CD4-positive, CD25-positive, alpha-beta regulatory T cell (primary cell): ENCODE measurements at regions not wholly inside any gene's neighbourhood (a gene's known extent, or its start where the extent isn't known, plus 50 kb on each side); places are given as distances from the start of the nearest gene placed in this dataset.

Source experiments
- ATAC-seq, 2 donors: fragments of 150-1000 bp; cut with Tn5 transposase; one replicate each; pipeline ENCODE4 v1.10.0; 2021; ENCODE audit warnings: low read depth in 2 of 2, moderate number of reproducible peaks in 2 of 2, moderate library complexity in 1 of 2
- DNase-seq, 3 donors: peaks; one replicate each; pipeline versions ENCODE4 v3.0.0 to v3.0.0-alpha.2; 2012 to 2022; ENCODE audit warnings: mixed read lengths in 1 of 3
- H3K27ac ChIP-seq: one replicate; pipeline ENCODE4 v1.7.0; 2013; ENCODE audit warnings: mild to moderate bottlenecking, low read length; ENCODE audit not compliant: insufficient read depth, poor library complexity, severe bottlenecking
- H3K27me3 ChIP-seq: one replicate; pipeline ENCODE4 v1.7.0; 2013; ENCODE audit warnings: low read length; ENCODE audit not compliant: control insufficient read depth, insufficient read depth
- H3K36me3 ChIP-seq: one replicate; pipeline ENCODE4 v1.7.0; 2013; ENCODE audit warnings: mild to moderate bottlenecking, low read length, moderate library complexity; ENCODE audit not compliant: control insufficient read depth, insufficient read depth
- H3K4me1 ChIP-seq: 2 replicates; pipeline ENCODE4 v1.7.0; 2013; ENCODE audit warnings: mild to moderate bottlenecking, low read length; ENCODE audit not compliant: insufficient read depth, control insufficient read depth, poor library complexity, severe bottlenecking
- H3K4me3 ChIP-seq: one replicate; pipeline ENCODE4 v1.7.0; 2013; ENCODE audit warnings: low read depth, mild to moderate bottlenecking, low read length, moderate library complexity
- H3K9me3 ChIP-seq, 2 experiments: 1 replicate in 1 of 2; 2 replicates in 1 of 2; pipeline ENCODE4 v1.7.0; 2013; ENCODE audit warnings: low read length in 2 of 2, mild to moderate bottlenecking in 1 of 2, moderate library complexity in 1 of 2; ENCODE audit not compliant: control insufficient read depth in 2 of 2
- H3K27ac Mint-ChIP-seq, 3 donors: one replicate each; pipeline ENCODE4 v1.8.0; 2020 to 2022; ENCODE audit warnings: mild to moderate bottlenecking in 3 of 3, mixed read lengths in 3 of 3, moderate library complexity in 2 of 3
- H3K27me3 Mint-ChIP-seq: one replicate; pipeline ENCODE4 v1.8.0; 2022; ENCODE audit warnings: mild to moderate bottlenecking, mixed read lengths
- H3K36me3 Mint-ChIP-seq: one replicate; pipeline ENCODE4 v1.8.0; 2020; ENCODE audit warnings: mixed read lengths
- H3K4me1 Mint-ChIP-seq, 4 donors: one replicate each; pipeline ENCODE4 v1.8.0; 2020 to 2022; ENCODE audit warnings: mixed read lengths in 4 of 4, mild to moderate bottlenecking in 1 of 4
- H3K4me3 Mint-ChIP-seq, 4 donors: one replicate each; pipeline ENCODE4 v1.8.0; 2020 to 2022; ENCODE audit warnings: mild to moderate bottlenecking in 4 of 4, mixed read lengths in 4 of 4, moderate library complexity in 3 of 4
- H3K9me3 Mint-ChIP-seq, 7 donors: one replicate each; pipeline ENCODE4 v1.8.0; 2020 to 2022; ENCODE audit warnings: mixed read lengths in 7 of 7, mild to moderate bottlenecking in 3 of 7, moderate library complexity in 2 of 7

DNA sequence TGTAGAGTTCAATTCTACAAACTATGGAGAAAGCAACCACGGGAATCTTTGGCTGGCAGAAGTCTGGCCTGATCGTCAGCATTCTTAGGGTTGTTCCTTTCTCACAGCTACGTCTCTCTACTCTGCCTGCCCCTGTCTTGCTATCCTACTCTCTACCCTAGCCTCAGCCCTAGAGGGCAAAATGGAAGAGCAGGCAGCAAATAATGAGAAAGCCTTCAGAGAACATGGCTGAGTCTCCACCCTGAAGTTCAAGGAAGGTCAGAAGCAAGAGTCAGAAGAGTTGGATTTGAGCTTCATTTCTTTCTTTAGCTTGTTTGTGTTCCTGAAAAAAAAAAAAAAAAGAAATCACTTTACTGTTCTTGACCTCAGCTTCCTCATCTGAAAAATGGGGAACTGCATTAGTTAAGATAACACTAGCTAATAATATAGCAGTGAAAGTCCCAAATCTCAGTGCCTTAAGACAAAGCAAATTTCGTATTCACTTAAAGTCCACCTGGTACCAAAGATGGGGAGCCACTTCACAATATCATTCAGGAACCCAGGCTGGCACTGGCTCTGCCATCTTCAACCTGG is 50.2 kb upstream of the CCND2 start:
- no peak overlapping the region for H3K4me3 ChIP-seq
- H3K9me3 Mint-ChIP-seq = no peaks in the 10 kb centered on the region
- peaks cover 5% of the 10 kb centered on the region for H3K27me3 ChIP-seq
- ATAC-seq = no peak
- no peak for DNase-seq
- H3K4me1 ChIP-seq = peaks cover 8% of the 10 kb centered on the region
- H3K4me3 Mint-ChIP-seq = no peak overlapping the region
- H3K27ac ChIP-seq = no peak overlapping the region
- H3K4me1 Mint-ChIP-seq = peaks cover 3 to 14% (median 10%) of the 10 kb centered on the region in 4 donors
- no peaks in the 10 kb centered on the region for H3K36me3 Mint-ChIP-seq
- H3K36me3 ChIP-seq = no peaks in the 10 kb centered on the region
- no peaks in the 10 kb centered on the region for H3K9me3 ChIP-seq
- no peaks in the 10 kb centered on the region for H3K27me3 Mint-ChIP-seq
- H3K27ac Mint-ChIP-seq = no peak overlapping the region

DNA sequence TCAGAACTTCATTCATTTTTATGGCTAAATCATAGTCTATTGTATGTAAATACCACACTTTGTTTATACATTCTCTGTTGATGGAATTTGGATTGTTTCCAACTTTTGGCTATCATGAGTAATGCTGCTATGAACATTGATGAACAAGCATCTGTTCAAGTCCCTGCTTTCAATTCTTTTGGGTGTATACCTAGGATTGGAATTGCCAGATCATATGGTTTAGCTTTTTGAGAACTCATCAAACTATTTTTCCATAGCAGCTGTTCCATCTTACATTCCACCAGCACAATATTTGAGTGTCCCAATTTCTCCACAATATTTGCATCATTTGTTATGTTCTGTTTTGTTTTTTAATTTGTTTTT is 52.3 kb upstream of the CCND2 start:
- DNase-seq (no peak), ATAC-seq (no peak)
- Histone ChIP-seq H3K4me1 (peaks cover 15% of the 10 kb centered on the region), H3K27ac (no peak overlapping the region), H3K27me3 (peaks cover 4% of the 10 kb centered on the region), H3K4me3 (no peak overlapping the region), H3K9me3 (no peaks in the 10 kb centered on the region), H3K36me3 (no peaks in the 10 kb centered on the region)
- Mint-ChIP-seq H3K27me3 (no peaks in the 10 kb centered on the region), H3K4me1 (peaks cover 11 to 28% (median 25%) of the 10 kb centered on the region in 4 donors), H3K9me3 (no peaks in the 10 kb centered on the region), H3K36me3 (no peaks in the 10 kb centered on the region), H3K4me3 (no peak overlapping the region), H3K27ac (no peak overlapping the region)

DNA sequence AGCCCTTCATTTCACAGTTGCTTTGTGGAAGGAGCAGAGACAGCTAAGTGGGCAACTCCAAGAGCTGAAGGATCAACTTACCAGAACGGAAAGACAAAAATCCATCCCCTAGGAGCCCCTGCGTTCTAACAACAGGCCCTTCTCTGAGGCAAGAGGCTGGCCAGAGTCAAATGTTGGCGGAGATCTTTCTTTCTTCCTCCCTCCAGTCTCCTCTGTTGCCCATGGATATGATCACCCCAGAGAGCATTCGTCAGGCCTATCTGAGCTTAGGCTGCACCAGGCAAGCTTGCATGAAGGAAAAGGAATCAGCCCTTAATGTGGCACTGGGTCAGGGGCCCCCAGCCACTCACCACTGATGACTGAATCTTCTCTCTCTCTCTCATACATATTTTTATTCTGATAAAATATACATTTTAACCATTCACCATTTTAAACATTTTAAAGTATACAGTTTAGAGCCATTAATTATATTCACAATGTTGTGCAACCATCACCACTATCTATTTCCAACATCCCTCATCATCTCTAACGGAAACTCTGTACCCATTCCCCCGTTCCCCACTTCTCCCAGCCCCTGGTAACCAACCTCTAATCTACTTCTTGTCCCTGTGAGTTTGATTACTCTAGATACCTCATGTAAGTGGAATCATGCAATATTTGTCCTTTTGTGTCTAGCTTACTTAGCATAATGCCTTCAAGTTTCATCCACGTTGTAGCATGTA is 52.9 kb upstream of the CCND2 start:
- no peak overlapping the region for H3K4me3 ChIP-seq

DNA sequence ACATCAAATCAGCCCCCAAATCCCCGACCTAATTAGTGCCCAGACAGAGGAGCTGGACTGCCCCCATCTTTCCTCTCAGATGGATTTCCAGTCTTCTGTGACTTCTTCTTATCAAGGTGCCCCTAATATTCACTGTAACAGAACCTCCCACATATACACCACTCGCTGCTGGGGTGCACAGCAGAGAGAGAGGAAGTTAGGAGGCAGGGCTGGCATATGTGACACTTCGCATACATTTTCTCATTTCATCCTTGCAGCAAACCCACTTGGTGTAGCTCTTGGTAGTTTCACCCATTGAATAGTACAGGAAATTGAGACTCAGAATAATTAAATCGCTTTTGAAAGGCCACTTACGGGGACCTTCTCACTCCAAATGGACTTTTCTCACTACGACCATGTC is 56.5 kb upstream of the CCND2 start:
- peaks cover 26 to 42% (median 34%) of the 10 kb centered on the region in 4 donors for H3K4me1 Mint-ChIP-seq
- DNase-seq = peak in 1 of 3 donors; percentile 60
- no peak overlapping the region for H3K27ac ChIP-seq
- no peaks in the 10 kb centered on the region for H3K27me3 Mint-ChIP-seq
- H3K4me1 ChIP-seq = peaks cover 20% of the 10 kb centered on the region
- peak; percentile 22 to 45 for ATAC-seq
- no peaks in the 10 kb centered on the region for H3K9me3 ChIP-seq
- no peaks in the 10 kb centered on the region for H3K9me3 Mint-ChIP-seq
- no peaks in the 10 kb centered on the region for H3K36me3 Mint-ChIP-seq
- H3K27me3 ChIP-seq = no peaks in the 10 kb centered on the region
- H3K4me3 ChIP-seq = no peak overlapping the region
- no peaks in the 10 kb centered on the region for H3K36me3 ChIP-seq
- H3K4me3 Mint-ChIP-seq = peak overlapping the region in 2 of 4 donors; percentile 17 to 33
- peak overlapping the region; percentile 59 to 82 (median 72) for H3K27ac Mint-ChIP-seq

More for the DNA sequence above, 52.9 kb upstream of the CCND2 start:
- Histone ChIP-seq H3K27me3 (no peaks in the 10 kb centered on the region), H3K36me3 (no peaks in the 10 kb centered on the region), H3K27ac (no peak overlapping the region), H3K9me3 (no peaks in the 10 kb centered on the region), H3K4me1 (peaks cover 19% of the 10 kb centered on the region)
- DNase-seq (no peak), ATAC-seq (no peak)
- H3K27ac Mint-ChIP-seq = no peak overlapping the region
- no peaks in the 10 kb centered on the region for H3K27me3 Mint-ChIP-seq
- H3K9me3 Mint-ChIP-seq = no peaks in the 10 kb centered on the region
- H3K4me3 Mint-ChIP-seq = no peak overlapping the region
- H3K4me1 Mint-ChIP-seq = peaks cover 16 to 33% (median 31%) of the 10 kb centered on the region in 4 donors
- H3K36me3 Mint-ChIP-seq = no peaks in the 10 kb centered on the region

DNA sequence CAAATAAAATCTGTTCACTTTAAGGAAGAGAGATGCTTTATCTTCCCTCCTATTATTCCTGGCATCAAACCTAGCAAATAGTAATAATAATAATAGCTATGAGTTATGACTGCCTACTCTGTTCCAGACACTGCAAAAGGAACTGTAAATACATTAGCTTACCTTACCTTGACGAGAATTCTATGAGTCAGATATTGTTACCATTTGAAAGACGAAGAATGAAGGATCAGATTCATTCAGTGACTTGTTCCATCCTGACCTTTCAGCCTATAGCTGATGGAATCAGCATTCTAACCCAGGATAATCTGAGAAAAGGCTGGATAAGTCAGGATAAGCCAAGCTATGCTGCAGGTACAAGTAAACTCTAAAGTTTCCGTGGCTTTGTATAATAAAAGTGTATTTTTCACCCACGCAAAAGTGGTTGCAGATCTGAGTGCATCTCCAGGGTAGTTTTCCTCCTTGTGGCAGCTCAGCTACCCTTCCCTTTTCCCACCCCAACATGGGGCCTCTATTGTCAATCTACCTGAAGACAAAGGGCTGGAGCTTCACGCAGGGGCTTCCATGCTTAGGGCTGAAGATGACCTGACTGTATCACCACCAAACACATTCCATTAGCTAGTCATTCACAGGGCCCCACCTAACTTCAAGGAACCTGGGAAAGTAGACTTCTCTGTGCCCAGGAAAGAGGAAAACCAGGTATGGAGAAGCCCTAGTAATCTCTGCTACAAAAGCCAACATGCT is 57.2 kb upstream of the CCND2 start:
- peaks cover 26 to 42% (median 34%) of the 10 kb centered on the region in 4 donors for H3K4me1 Mint-ChIP-seq
- H3K4me3 ChIP-seq = no peak overlapping the region
- DNase-seq = no peak
- no peaks in the 10 kb centered on the region for H3K36me3 Mint-ChIP-seq
- peaks cover 20% of the 10 kb centered on the region for H3K4me1 ChIP-seq
- no peaks in the 10 kb centered on the region for H3K27me3 Mint-ChIP-seq
- no peak for ATAC-seq
- H3K9me3 ChIP-seq = no peaks in the 10 kb centered on the region
- H3K27me3 ChIP-seq = no peaks in the 10 kb centered on the region
- H3K36me3 ChIP-seq = no peaks in the 10 kb centered on the region
- H3K27ac ChIP-seq = no peak overlapping the region
- H3K9me3 Mint-ChIP-seq = no peaks in the 10 kb centered on the region
- H3K27ac Mint-ChIP-seq = peak overlapping the region; percentile 72 to 83 (median 82)
- no peak overlapping the region for H3K4me3 Mint-ChIP-seq

DNA sequence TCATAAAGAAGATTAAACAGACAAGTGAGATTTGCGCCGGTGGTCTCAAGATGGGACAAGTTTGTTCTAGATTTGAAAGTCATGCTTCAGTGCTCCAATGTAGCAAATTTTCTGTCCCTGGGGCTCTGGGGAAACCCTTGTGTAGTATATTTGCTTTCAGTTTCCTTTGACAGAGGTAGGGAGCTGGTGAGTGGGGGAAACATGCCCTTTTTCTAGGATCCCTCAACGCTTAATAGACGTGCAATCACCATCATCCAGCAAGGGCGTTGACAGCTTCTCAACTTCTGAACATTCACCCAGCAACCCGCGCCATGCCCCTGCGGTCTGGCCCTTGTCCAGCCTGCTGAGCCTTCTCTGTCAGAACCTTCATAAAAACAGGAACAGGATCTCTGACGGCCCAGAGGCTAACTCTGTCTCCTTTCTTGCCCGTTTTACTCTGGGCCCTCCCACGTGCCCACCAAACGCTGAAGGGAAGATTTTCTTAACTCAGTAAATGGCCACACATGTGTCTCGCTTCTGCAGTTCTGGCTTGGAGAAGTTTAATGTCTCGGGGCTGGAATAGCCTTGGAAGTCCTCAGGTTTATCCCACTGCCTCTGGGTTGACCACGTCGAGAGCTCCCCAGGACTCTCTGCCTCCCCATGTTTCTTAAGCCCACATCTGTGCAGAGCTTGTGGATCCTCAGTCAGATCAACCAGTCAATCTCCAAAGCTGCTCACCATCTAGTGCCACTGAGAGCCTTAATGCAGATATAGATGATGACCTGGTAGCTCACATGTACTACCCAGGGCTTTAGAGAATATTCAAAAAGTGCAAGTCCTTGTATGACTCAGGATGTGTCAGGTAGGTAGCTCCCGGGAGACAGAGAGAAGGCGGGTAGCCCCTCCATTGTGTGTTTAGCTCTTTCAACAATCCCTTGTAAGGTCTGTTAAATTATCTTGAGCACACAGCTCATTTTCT is 58.1 kb upstream of the CCND2 start:
- Histone ChIP-seq H3K4me1 (peaks cover 20% of the 10 kb centered on the region), H3K36me3 (no peaks in the 10 kb centered on the region), H3K9me3 (no peaks in the 10 kb centered on the region), H3K4me3 (peak overlapping the region; percentile 65), H3K27ac (no peak overlapping the region), H3K27me3 (no peaks in the 10 kb centered on the region)
- H3K27me3 Mint-ChIP-seq = no peaks in the 10 kb centered on the region
- no peaks in the 10 kb centered on the region for H3K36me3 Mint-ChIP-seq
- H3K27ac Mint-ChIP-seq = peak overlapping the region; percentile 72 to 83 (median 82)
- H3K4me3 Mint-ChIP-seq = peak overlapping the region; percentile 40 to 69 (median 64)
- DNase-seq (peak in 2 of 3 donors; percentile 16 to 75), ATAC-seq (peak; percentile 53 to 63)
- no peaks in the 10 kb centered on the region for H3K9me3 Mint-ChIP-seq
- peaks cover 26 to 42% (median 34%) of the 10 kb centered on the region in 4 donors for H3K4me1 Mint-ChIP-seq

DNA sequence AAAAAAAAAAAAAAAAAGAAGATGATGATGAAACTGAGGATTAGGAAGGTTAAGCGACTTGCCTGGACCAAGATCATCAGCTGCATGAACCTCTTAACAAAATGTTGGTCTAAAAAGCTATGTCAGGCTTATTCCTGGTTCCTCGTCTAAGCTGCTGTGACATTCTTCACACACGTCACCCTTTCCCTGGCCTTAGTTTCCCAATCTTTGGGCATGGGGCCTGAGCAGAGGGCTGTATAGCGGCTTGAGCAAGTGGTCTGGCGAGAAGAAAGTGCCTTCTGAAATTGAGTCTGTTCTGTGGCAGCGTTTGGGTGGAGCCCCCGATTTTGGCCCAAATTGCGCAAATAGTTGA is 58.7 kb upstream of the CCND2 start:
- Histone ChIP-seq H3K27me3 (no peaks in the 10 kb centered on the region), H3K27ac (no peak overlapping the region), H3K4me1 (peaks cover 20% of the 10 kb centered on the region), H3K9me3 (no peaks in the 10 kb centered on the region), H3K36me3 (no peaks in the 10 kb centered on the region), H3K4me3 (peak overlapping the region; percentile 65)
- no peak for DNase-seq
- no peaks in the 10 kb centered on the region for H3K27me3 Mint-ChIP-seq
- ATAC-seq = no peak
- peak overlapping the region in 2 of 3 donors; percentile 70 to 82 for H3K27ac Mint-ChIP-seq
- H3K4me3 Mint-ChIP-seq = peak overlapping the region; percentile 40 to 69 (median 64)
- no peaks in the 10 kb centered on the region for H3K36me3 Mint-ChIP-seq
- peaks cover 26 to 42% (median 34%) of the 10 kb centered on the region in 4 donors for H3K4me1 Mint-ChIP-seq
- H3K9me3 Mint-ChIP-seq = no peaks in the 10 kb centered on the region
